ES-I3 (cell line): ENCODE measurements at regions not wholly inside any gene's neighbourhood (a gene's known extent, or its start where the extent isn't known, plus 50 kb on each side); places are given as distances from the start of the nearest gene placed in this dataset.

ENCODE experiments used
- H3K36me3 ChIP-seq: 2 replicates; pipeline ENCODE4 v1.6.1; 2013; ENCODE audit warnings: mild to moderate bottlenecking, low read length, control low read depth, moderate library complexity; ENCODE audit not compliant: insufficient read depth
- H3K4me1 ChIP-seq: 2 replicates; pipeline ENCODE4 v1.6.1; 2013; ENCODE audit warnings: mild to moderate bottlenecking, control low read depth, low read length; ENCODE audit not compliant: insufficient read depth
- H3K9ac ChIP-seq: 2 replicates; pipeline ENCODE4 v1.6.1; 2013; ENCODE audit warnings: low read depth, mild to moderate bottlenecking, low read length, moderate library complexity
- H3K9me3 ChIP-seq: 2 replicates; pipeline ENCODE4 v1.6.1; 2013; ENCODE audit warnings: mild to moderate bottlenecking, low read length, moderate library complexity; ENCODE audit not compliant: control insufficient read depth, insufficient read depth

- Histone ChIP-seq H3K9ac (no peak overlapping the region), H3K36me3 (no peaks in the 10 kb centered on the region), H3K9me3 (peaks cover 2% of the 10 kb centered on the region; the same call in 1 of the 2 replicates)
These were observed 405.8 kb downstream of the DUSP10 start for GRCh38 chr1:221336126-221336525.

DNA sequence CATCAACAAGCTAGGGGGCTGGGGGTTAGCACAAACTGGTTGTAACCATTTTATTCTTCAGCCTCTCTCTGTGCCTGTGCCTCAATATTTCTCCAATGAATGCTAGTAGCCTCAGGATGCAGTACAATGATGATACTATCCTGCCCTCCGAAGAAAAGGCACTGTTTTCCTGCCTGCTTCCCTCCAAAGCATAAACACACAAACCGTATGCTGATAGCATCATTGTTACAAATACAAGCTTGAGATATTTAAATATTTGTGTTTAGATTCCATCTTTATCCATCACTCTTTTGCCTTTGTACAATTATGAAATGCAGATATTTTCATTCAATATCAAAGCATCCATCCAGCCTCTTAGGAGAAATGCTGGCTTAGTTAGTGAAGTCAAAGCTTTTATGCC is 404.8 kb downstream of the DUSP10 start:
- Histone ChIP-seq H3K4me1 (peaks cover 10% of the 10 kb centered on the region; the same call in 1 of the 2 replicates), H3K9me3 (peaks cover 2% of the 10 kb centered on the region; the same call in 1 of the 2 replicates), H3K9ac (no peak overlapping the region), H3K36me3 (no peaks in the 10 kb centered on the region)

More at GRCh38 chr1:221336126-221336525, 405.8 kb downstream of the DUSP10 start:
- peaks cover 10% of the 10 kb centered on the region; the same call in 1 of the 2 replicates for H3K4me1 ChIP-seq

GRCh38 chr1:221343136-221343535 is 398.8 kb downstream of the DUSP10 start:
- Histone ChIP-seq H3K4me1 (no peaks in the 10 kb centered on the region), H3K9ac (no peak overlapping the region), H3K9me3 (no peaks in the 10 kb centered on the region), H3K36me3 (no peaks in the 10 kb centered on the region)

- Histone ChIP-seq H3K9ac (no peak overlapping the region), H3K36me3 (no peaks in the 10 kb centered on the region), H3K4me1 (no peaks in the 10 kb centered on the region), H3K9me3 (no peaks in the 10 kb centered on the region)
These were observed 398.3 kb downstream of the DUSP10 start for GRCh38 chr1:221343607-221344006.

DNA sequence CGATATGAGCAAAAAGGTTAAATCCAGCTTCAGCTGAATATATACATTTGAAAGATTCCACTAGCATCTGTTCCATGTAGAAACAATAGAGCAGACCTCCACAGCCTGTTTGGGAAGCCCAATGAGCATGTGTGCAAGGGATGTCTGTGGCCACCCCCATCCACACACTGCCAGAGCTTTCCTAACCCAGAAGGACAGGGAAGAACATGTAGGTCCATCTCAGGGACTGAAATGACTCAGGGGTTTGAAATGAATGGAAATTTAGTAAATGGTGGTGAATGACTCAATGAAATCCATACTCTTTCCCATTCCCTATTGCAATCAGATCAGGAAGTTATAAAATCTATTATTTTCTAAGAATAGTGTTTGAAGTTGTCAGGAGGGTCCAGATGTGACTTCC is 397.2 kb downstream of the DUSP10 start:
- no peak overlapping the region for H3K9ac ChIP-seq
- H3K4me1 ChIP-seq = no peaks in the 10 kb centered on the region
- H3K36me3 ChIP-seq = no peaks in the 10 kb centered on the region
- H3K9me3 ChIP-seq = no peaks in the 10 kb centered on the region

DNA sequence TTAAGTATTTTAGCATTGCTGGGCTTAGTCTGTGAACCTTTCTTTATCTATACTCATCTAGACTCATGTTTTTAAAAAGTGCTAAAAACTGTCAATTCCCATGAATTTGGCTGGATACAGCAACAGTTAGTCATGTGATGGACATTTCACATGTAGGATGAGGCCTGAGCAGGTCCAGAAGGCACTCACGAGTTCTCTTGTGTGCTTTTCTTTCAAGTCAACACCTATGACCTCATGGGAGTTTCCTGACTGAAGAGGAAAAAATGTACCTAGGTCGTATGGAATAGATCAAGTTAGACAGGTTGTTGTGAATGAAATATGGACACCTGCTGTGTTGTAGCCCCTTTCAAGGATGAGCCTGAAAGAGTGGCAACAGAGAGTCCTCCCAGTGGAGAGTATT is 394.2 kb downstream of the DUSP10 start:
- Histone ChIP-seq H3K36me3 (no peaks in the 10 kb centered on the region), H3K9ac (no peak overlapping the region), H3K9me3 (no peaks in the 10 kb centered on the region), H3K4me1 (no peaks in the 10 kb centered on the region)

GRCh38 chr1:221350091-221350490 is 391.8 kb downstream of the DUSP10 start:
- no peaks in the 10 kb centered on the region for H3K36me3 ChIP-seq
- H3K9me3 ChIP-seq = no peaks in the 10 kb centered on the region
- H3K9ac ChIP-seq = no peak overlapping the region
- H3K4me1 ChIP-seq = no peaks in the 10 kb centered on the region

GRCh38 chr1:221356693-221357092 is 385.2 kb downstream of the DUSP10 start:
- Histone ChIP-seq H3K4me1 (no peaks in the 10 kb centered on the region), H3K9ac (no peak overlapping the region), H3K9me3 (no peaks in the 10 kb centered on the region), H3K36me3 (no peaks in the 10 kb centered on the region)

- H3K9me3 ChIP-seq = no peaks in the 10 kb centered on the region
These were observed 378.9 kb downstream of the DUSP10 start for GRCh38 chr1:221363039-221363438.

GRCh38 chr1:221366495-221367110 is 375.3 kb downstream of the DUSP10 start:
- Histone ChIP-seq H3K36me3 (no peaks in the 10 kb centered on the region), H3K9me3 (no peaks in the 10 kb centered on the region; the same call in 1 of the 2 replicates), H3K9ac (no peak overlapping the region), H3K4me1 (no peaks in the 10 kb centered on the region)

More at GRCh38 chr1:221363039-221363438, 378.9 kb downstream of the DUSP10 start:
- Histone ChIP-seq H3K9ac (no peak overlapping the region), H3K36me3 (no peaks in the 10 kb centered on the region), H3K4me1 (no peaks in the 10 kb centered on the region)

DNA sequence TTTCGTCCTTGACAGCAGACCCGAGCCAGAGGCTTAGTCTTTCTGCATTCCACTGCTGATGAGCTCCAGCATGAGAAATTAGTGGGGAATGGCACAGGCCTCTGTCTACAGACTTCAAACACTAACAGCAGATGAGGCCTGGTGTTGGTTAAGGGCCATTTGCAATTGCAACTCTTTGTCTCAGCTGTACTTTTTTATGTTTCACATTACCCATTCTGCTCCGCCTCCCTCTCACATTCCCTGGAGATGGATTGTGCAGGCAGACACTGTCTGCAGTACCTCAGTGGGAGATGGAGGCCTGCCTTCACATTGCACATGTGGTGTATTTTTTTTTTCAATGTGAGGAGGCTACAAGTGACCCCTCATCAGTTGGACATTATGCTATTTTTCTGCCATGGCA is 370.2 kb downstream of the DUSP10 start:
- Histone ChIP-seq H3K9me3 (no peaks in the 10 kb centered on the region; the same call in 1 of the 2 replicates), H3K4me1 (no peaks in the 10 kb centered on the region), H3K9ac (no peak overlapping the region), H3K36me3 (no peaks in the 10 kb centered on the region)

GRCh38 chr1:221373795-221374194 is 368.1 kb downstream of the DUSP10 start:
- no peaks in the 10 kb centered on the region for H3K4me1 ChIP-seq

GRCh38 chr1:221376286-221376685 is 365.6 kb downstream of the DUSP10 start:
- Histone ChIP-seq H3K36me3 (no peaks in the 10 kb centered on the region), H3K4me1 (no peaks in the 10 kb centered on the region), H3K9me3 (no peaks in the 10 kb centered on the region), H3K9ac (no peak overlapping the region)

More at GRCh38 chr1:221373795-221374194, 368.1 kb downstream of the DUSP10 start:
- Histone ChIP-seq H3K9me3 (no peaks in the 10 kb centered on the region; the same call in 1 of the 2 replicates), H3K9ac (no peak overlapping the region), H3K36me3 (no peaks in the 10 kb centered on the region)

- H3K9me3 ChIP-seq = no peaks in the 10 kb centered on the region
- no peaks in the 10 kb centered on the region for H3K36me3 ChIP-seq
- H3K4me1 ChIP-seq = 0 out of 2 replicates have a peak, but pooled peaks cover 6% of the 10 kb centered on the region
- no peak overlapping the region for H3K9ac ChIP-seq
These were observed 359.8 kb downstream of the DUSP10 start for GRCh38 chr1:221381910-221382623.

- H3K36me3 ChIP-seq = no peaks in the 10 kb centered on the region
- H3K9ac ChIP-seq = no peak overlapping the region
- no peaks in the 10 kb centered on the region for H3K9me3 ChIP-seq
- H3K4me1 ChIP-seq = no peaks in the 10 kb centered on the region
These were observed 349.4 kb downstream of the DUSP10 start for GRCh38 chr1:221392453-221392852.
